H1 (cell line): ENCODE measurements at regions not wholly inside any gene's neighbourhood (a gene's known extent, or its start where the extent isn't known, plus 50 kb on each side); places are given as distances from the start of the nearest gene placed in this dataset.

Source experiments
- CTCF ChIA-PET: fragments of 300-600 bp; sonication (Branson Sonifier 250); formaldehyde crosslinking; loops from one replicate; lab custom pipeline; 2021; ENCODE audit not compliant: partially characterized antibody; lab: Charles Lee
- POLR2A ChIA-PET: fragments of 300-600 bp; sonication (Branson Sonifier 250); formaldehyde crosslinking; loops from one replicate; lab custom pipeline; 2021; ENCODE audit warnings: inconsistent platforms; ENCODE audit not compliant: partially characterized antibody; lab: Charles Lee
- DNase-seq, 2 experiments: peaks; one replicate each; pipeline versions ENCODE4 v3.0.0 to v3.0.0-alpha.2; 2010 to 2022; ENCODE audit warnings: low spot score in 2 of 2, low read depth in 1 of 2, mixed read lengths in 1 of 2
- FAIRE-seq: peaks from 2 replicates; lab custom pipeline; 2011; peaks lifted over from hg19 to GRCh38; lab: Jason Lieb, UNC
- H2AFZ ChIP-seq: 2 replicates; pipeline ENCODE4 v1.8.1; 2012; ENCODE audit warnings: low read length, inconsistent platforms
- H2AK5ac ChIP-seq: 2 replicates; pipeline ENCODE4 v1.6.1; 2013; ENCODE audit warnings: low read depth, low read length
- H2BK120ac ChIP-seq: replicated peaks from 2 replicates; pipeline ENCODE3; 2013; ENCODE audit warnings: low read depth, low read length, inconsistent platforms
- H2BK12ac ChIP-seq: 2 replicates; pipeline ENCODE4 v1.6.1; 2013; ENCODE audit warnings: low read depth, low read length
- H2BK15ac ChIP-seq: 2 replicates; pipeline ENCODE4 v1.6.1; 2013; ENCODE audit warnings: low read length
- H2BK20ac ChIP-seq: 2 replicates; pipeline ENCODE4 v1.6.1; 2013; ENCODE audit warnings: low read length
- H2BK5ac ChIP-seq: 2 replicates; pipeline ENCODE4 v1.6.1; 2013; ENCODE audit warnings: low read depth, low read length
- H3K14ac ChIP-seq: 2 replicates; pipeline ENCODE4 v1.6.1; 2013; ENCODE audit warnings: inconsistent platforms; ENCODE audit not compliant: insufficient read length
- H3K18ac ChIP-seq: 2 replicates; pipeline ENCODE4 v1.6.1; 2013; ENCODE audit warnings: low read length; ENCODE audit errors: extremely low read depth
- H3K23ac ChIP-seq: 2 replicates; pipeline ENCODE4 v1.6.1; 2013; ENCODE audit warnings: inconsistent platforms; ENCODE audit not compliant: insufficient read length
- H3K23me2 ChIP-seq: 2 replicates; pipeline ENCODE4 v1.6.1; 2013; ENCODE audit warnings: low read depth, low read length
- H3K27ac ChIP-seq: 2 replicates; pipeline ENCODE4 v1.6.1; 2011; ENCODE audit warnings: low read depth, low read length, inconsistent platforms
- H3K27me3 ChIP-seq, 4 experiments: replicated peaks in 1 of 4; 1 replicate in 1 of 4; 2 replicates in 3 of 4; pipeline versions ENCODE4 v1.6.1 to v1.8.1; 2011 to 2013; ENCODE audit warnings: low read length in 3 of 4, mild to moderate bottlenecking in 3 of 4, inconsistent platforms in 2 of 4, mixed read lengths in 2 of 4, moderate library complexity in 1 of 4; ENCODE audit not compliant: control insufficient read depth in 3 of 4, insufficient read depth in 3 of 4; ENCODE audit errors: extremely low read depth in 1 of 4
- H3K36me3 ChIP-seq, 4 experiments: 2 replicates each; pipeline versions ENCODE4 v1.6.1 to v1.8.1; 2011 to 2013; ENCODE audit warnings: mild to moderate bottlenecking in 4 of 4, low read length in 3 of 4, moderate library complexity in 2 of 4, control low read depth in 1 of 4, inconsistent platforms in 1 of 4; ENCODE audit not compliant: insufficient read depth in 4 of 4, control insufficient read depth in 2 of 4
- H3K4ac ChIP-seq: replicated peaks from 2 replicates; pipeline ENCODE3; 2013; ENCODE audit warnings: low read length, low read depth, mixed read lengths, inconsistent platforms; ENCODE audit not compliant: insufficient read length
- H3K4me1 ChIP-seq, 4 experiments: replicated peaks in 1 of 4; 1 replicate in 1 of 4; 2 replicates in 3 of 4; pipeline versions ENCODE4 v1.6.1 to v1.8.1; 2011 to 2013; ENCODE audit warnings: low read length in 3 of 4, inconsistent platforms in 2 of 4, mixed read lengths in 1 of 4; ENCODE audit not compliant: insufficient read depth in 4 of 4, control insufficient read depth in 3 of 4
- H3K4me2 ChIP-seq, 2 experiments: 2 replicates each; pipeline versions ENCODE4 v1.6.1 to v1.8.1; 2011 to 2013; ENCODE audit warnings: low read depth in 2 of 2, low read length in 2 of 2, control low read depth in 1 of 2, inconsistent platforms in 1 of 2, mild to moderate bottlenecking in 1 of 2; ENCODE audit not compliant: insufficient read depth in 1 of 2
- H3K4me3 ChIP-seq, 4 experiments: fragments of 200-600, 300-600 bp in 1 of 4; sonication (generic), shearing (Covaris generic), sonication (Bioruptor Twin) in 1 of 4; 2 replicates each; pipeline versions ENCODE4 v1.5.1 to v1.8.1; 2011 to 2016; ENCODE audit warnings: low read length in 4 of 4, low read depth in 3 of 4, control low read depth in 2 of 4, inconsistent platforms in 2 of 4, mild to moderate bottlenecking in 2 of 4, mixed read lengths in 1 of 4, moderate library complexity in 1 of 4; ENCODE audit not compliant: insufficient read depth in 2 of 4; ENCODE audit errors: extremely low read depth in 1 of 4
- H3K56ac ChIP-seq: replicated peaks from 2 replicates; pipeline ENCODE3; 2013; ENCODE audit warnings: low read depth, mild to moderate bottlenecking, mixed read lengths, low read length, inconsistent platforms; ENCODE audit not compliant: insufficient read length
- H3K79me1 ChIP-seq: 2 replicates; pipeline ENCODE4 v1.6.1; 2013; ENCODE audit warnings: low read depth, low read length, control low read depth
- H3K79me2 ChIP-seq, 2 experiments: 2 replicates each; pipeline versions ENCODE4 v1.6.1 to v1.8.1; 2012 to 2013; ENCODE audit warnings: low read length in 2 of 2, mild to moderate bottlenecking in 2 of 2, inconsistent platforms in 1 of 2; ENCODE audit not compliant: insufficient read depth in 2 of 2, control insufficient read depth in 1 of 2
- H3K9ac ChIP-seq, 4 experiments: replicated peaks in 1 of 4; 1 replicate in 1 of 4; 2 replicates in 3 of 4; pipeline versions ENCODE4 v1.6.1 to v1.8.1; 2011 to 2013; ENCODE audit warnings: low read depth in 3 of 4, low read length in 3 of 4, control low read depth in 2 of 4, mild to moderate bottlenecking in 2 of 4, moderate library complexity in 2 of 4, inconsistent platforms in 1 of 4; ENCODE audit errors: extremely low read depth in 1 of 4
- H3K9me3 ChIP-seq, 2 experiments: 2 replicates each; pipeline versions ENCODE4 v1.6.1 to v1.8.1; 2012 to 2013; ENCODE audit warnings: mild to moderate bottlenecking in 2 of 2, moderate library complexity in 2 of 2, control low read depth in 1 of 2, inconsistent platforms in 1 of 2, low read depth in 1 of 2, low read length in 1 of 2, mixed read lengths in 1 of 2; ENCODE audit not compliant: insufficient read depth in 2 of 2
- H4K20me1 ChIP-seq, 2 experiments: replicated peaks in 1 of 2; 2 replicates each; pipeline versions ENCODE3 to v1.8.1; 2011 to 2013; ENCODE audit warnings: inconsistent platforms in 2 of 2, low read length in 2 of 2, mild to moderate bottlenecking in 1 of 2; ENCODE audit not compliant: insufficient read depth in 2 of 2, control insufficient read depth in 1 of 2
- H4K5ac ChIP-seq: 2 replicates; pipeline ENCODE4 v1.6.1; 2013; ENCODE audit warnings: low read length, low read depth, mixed read lengths, inconsistent platforms; ENCODE audit not compliant: insufficient read length
- H4K8ac ChIP-seq: 2 replicates; pipeline ENCODE4 v1.8.0; 2013; ENCODE audit warnings: mild to moderate bottlenecking, moderate library complexity, low read length, inconsistent platforms; ENCODE audit not compliant: insufficient read depth; ENCODE audit errors: extremely low read depth
- H4K91ac ChIP-seq: replicated peaks from 2 replicates; pipeline ENCODE3; 2013; ENCODE audit warnings: low read length, mixed read lengths, inconsistent platforms; ENCODE audit not compliant: insufficient read length
- WGBS, 2 experiments: shearing (Covaris generic) in 1 of 2; methylation state at CpG; one replicate each; pipeline versions ENCODE4 v1.1.6 to v1.1.7; 2013 to 2015; ENCODE audit warnings: low lambda C conversion rate in 2 of 2, mixed read lengths in 2 of 2, inconsistent platforms in 1 of 2, low coverage in 1 of 2, missing lambda C conversion rate in 1 of 2; ENCODE audit not compliant: insufficient replicate concordance in 2 of 2, insufficient coverage in 1 of 2, insufficient read length in 1 of 2; ENCODE audit errors: extremely low coverage in 1 of 2, missing lambda C conversion rate in 1 of 2; 5-methylcytosine and 5-hydroxymethylcytosine counted together
- TF ChIP-seq, protein P1 (sequence below): fragments of 300-600 bp; sonication (generic); IDR thresholded peaks from 2 replicates; pipeline ENCODE4 v1.7.1; 2012; ENCODE audit warnings: low read length, moderate library complexity, mild to moderate bottlenecking, inconsistent platforms; ENCODE audit not compliant: insufficient replicate concordance

DNA sequence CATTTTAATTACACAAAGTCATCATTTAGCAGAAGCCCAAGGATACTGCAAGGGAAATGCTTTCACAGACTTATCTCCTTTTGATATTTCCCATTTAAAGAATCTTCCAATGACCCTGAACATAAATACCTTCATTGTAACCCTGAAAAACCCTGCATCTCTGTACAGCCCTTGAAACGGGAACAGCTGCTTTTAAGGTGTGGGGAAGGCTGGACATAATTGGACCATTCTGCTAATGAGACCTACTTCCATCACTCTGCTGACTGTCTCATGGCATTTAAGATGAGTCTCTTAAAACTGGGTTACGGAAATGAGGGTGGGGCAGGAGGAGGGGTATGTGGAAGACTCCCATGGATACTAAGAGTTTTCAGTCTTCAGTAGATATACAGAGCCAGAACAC, 485.8 kb downstream of the BRINP1 start:
- WGBS, 2 experiments, result 89% methylated on average over 2 of the region's 2 CpGs; no CpG with 5 or more reads in 1 of the 2 experiments
- Histone ChIP-seq H4K8ac (no peak overlapping the region), H3K14ac (no peak overlapping the region)
- TF ChIP-seq, protein P1, sequence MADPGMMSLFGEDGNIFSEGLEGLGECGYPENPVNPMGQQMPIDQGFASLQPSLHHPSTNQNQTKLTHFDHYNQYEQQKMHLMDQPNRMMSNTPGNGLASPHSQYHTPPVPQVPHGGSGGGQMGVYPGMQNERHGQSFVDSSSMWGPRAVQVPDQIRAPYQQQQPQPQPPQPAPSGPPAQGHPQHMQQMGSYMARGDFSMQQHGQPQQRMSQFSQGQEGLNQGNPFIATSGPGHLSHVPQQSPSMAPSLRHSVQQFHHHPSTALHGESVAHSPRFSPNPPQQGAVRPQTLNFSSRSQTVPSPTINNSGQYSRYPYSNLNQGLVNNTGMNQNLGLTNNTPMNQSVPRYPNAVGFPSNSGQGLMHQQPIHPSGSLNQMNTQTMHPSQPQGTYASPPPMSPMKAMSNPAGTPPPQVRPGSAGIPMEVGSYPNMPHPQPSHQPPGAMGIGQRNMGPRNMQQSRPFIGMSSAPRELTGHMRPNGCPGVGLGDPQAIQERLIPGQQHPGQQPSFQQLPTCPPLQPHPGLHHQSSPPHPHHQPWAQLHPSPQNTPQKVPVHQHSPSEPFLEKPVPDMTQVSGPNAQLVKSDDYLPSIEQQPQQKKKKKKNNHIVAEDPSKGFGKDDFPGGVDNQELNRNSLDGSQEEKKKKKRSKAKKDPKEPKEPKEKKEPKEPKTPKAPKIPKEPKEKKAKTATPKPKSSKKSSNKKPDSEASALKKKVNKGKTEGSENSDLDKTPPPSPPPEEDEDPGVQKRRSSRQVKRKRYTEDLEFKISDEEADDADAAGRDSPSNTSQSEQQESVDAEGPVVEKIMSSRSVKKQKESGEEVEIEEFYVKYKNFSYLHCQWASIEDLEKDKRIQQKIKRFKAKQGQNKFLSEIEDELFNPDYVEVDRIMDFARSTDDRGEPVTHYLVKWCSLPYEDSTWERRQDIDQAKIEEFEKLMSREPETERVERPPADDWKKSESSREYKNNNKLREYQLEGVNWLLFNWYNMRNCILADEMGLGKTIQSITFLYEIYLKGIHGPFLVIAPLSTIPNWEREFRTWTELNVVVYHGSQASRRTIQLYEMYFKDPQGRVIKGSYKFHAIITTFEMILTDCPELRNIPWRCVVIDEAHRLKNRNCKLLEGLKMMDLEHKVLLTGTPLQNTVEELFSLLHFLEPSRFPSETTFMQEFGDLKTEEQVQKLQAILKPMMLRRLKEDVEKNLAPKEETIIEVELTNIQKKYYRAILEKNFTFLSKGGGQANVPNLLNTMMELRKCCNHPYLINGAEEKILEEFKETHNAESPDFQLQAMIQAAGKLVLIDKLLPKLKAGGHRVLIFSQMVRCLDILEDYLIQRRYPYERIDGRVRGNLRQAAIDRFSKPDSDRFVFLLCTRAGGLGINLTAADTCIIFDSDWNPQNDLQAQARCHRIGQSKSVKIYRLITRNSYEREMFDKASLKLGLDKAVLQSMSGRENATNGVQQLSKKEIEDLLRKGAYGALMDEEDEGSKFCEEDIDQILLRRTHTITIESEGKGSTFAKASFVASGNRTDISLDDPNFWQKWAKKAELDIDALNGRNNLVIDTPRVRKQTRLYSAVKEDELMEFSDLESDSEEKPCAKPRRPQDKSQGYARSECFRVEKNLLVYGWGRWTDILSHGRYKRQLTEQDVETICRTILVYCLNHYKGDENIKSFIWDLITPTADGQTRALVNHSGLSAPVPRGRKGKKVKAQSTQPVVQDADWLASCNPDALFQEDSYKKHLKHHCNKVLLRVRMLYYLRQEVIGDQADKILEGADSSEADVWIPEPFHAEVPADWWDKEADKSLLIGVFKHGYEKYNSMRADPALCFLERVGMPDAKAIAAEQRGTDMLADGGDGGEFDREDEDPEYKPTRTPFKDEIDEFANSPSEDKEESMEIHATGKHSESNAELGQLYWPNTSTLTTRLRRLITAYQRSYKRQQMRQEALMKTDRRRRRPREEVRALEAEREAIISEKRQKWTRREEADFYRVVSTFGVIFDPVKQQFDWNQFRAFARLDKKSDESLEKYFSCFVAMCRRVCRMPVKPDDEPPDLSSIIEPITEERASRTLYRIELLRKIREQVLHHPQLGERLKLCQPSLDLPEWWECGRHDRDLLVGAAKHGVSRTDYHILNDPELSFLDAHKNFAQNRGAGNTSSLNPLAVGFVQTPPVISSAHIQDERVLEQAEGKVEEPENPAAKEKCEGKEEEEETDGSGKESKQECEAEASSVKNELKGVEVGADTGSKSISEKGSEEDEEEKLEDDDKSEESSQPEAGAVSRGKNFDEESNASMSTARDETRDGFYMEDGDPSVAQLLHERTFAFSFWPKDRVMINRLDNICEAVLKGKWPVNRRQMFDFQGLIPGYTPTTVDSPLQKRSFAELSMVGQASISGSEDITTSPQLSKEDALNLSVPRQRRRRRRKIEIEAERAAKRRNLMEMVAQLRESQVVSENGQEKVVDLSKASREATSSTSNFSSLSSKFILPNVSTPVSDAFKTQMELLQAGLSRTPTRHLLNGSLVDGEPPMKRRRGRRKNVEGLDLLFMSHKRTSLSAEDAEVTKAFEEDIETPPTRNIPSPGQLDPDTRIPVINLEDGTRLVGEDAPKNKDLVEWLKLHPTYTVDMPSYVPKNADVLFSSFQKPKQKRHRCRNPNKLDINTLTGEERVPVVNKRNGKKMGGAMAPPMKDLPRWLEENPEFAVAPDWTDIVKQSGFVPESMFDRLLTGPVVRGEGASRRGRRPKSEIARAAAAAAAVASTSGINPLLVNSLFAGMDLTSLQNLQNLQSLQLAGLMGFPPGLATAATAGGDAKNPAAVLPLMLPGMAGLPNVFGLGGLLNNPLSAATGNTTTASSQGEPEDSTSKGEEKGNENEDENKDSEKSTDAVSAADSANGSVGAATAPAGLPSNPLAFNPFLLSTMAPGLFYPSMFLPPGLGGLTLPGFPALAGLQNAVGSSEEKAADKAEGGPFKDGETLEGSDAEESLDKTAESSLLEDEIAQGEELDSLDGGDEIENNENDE, result no peak

More for the DNA sequence above, 485.8 kb downstream of the BRINP1 start:
- Histone ChIP-seq H2BK15ac (no peak overlapping the region), H2AK5ac (no peak overlapping the region), H4K91ac (no peak overlapping the region), H3K18ac (no peak overlapping the region), H2BK120ac (no peak overlapping the region), H2BK12ac (no peak overlapping the region), H4K20me1 (no peaks in the 10 kb centered on the region), H3K27me3 (no peaks in the 10 kb centered on the region), H3K4ac (no peak overlapping the region), H3K36me3 (no peaks in the 10 kb centered on the region), H2BK5ac (no peak overlapping the region), H3K23ac (no peak overlapping the region), H3K4me1 (peaks cover 0 to 5% (median 0%) of the 10 kb centered on the region in 4 experiments; a peak in 2 of 7 replicates), H3K56ac (no peak overlapping the region), H2AFZ (no peak overlapping the region), H3K79me1 (no peaks in the 10 kb centered on the region), H3K9ac (no peak overlapping the region), H3K27ac (no peak overlapping the region), H2BK20ac (no peak overlapping the region), H3K23me2 (no peaks in the 10 kb centered on the region; the same call in 1 of the 2 replicates), H3K9me3 (no peaks in the 10 kb centered on the region), H3K4me2 (no peak overlapping the region), H4K5ac (no peak overlapping the region), H3K79me2 (no peaks in the 10 kb centered on the region), H3K4me3 (no peak overlapping the region)
- ChIA-PET CTCF (no interaction called here), POLR2A (no interaction called here)
- FAIRE-seq (no peak), DNase-seq (no peak)
